Right hindlimb (tissue), 1 donor: ENCODE measurements at regions not wholly inside any gene's neighbourhood (a gene's known extent, or its start where the extent isn't known, plus 50 kb on each side); places are given as distances from the start of the nearest gene placed in this dataset.

Experiments used
- DNase-seq: peaks from one replicate; pipeline ENCODE4 v3.0.0-alpha.2; 2018

GRCh38 chr5:2137444-2138050, 254.8 kb upstream of the IRX4 start:
- DNase-seq, result no peak

GRCh38 chr5:2136728-2137333, 254.1 kb upstream of the IRX4 start:
- no peak for DNase-seq

- DNase-seq, result no peak
Measured at GRCh38 chr5:2135833-2136232, 253.1 kb upstream of the IRX4 start.

GRCh38 chr5:2135354-2135753, 252.6 kb upstream of the IRX4 start:
- DNase-seq, result no peak

- DNase-seq, result no peak
Measured at GRCh38 chr5:2134543-2135292, 252.0 kb upstream of the IRX4 start.

- DNase-seq, result no peak
Measured at GRCh38 chr5:2133936-2134335, 251.2 kb upstream of the IRX4 start.

- DNase-seq, result no peak
Measured at GRCh38 chr5:2133080-2133479, 250.4 kb upstream of the IRX4 start.

GRCh38 chr5:2132497-2132847, 249.7 kb upstream of the IRX4 start:
- no peak for DNase-seq

GRCh38 chr5:2131826-2132496, 249.2 kb upstream of the IRX4 start:
- DNase-seq, result no peak

- DNase-seq, result no peak
Measured at GRCh38 chr5:2131196-2131595, 248.5 kb upstream of the IRX4 start.

- no peak for DNase-seq
Measured at GRCh38 chr5:2130361-2130760, 247.6 kb upstream of the IRX4 start.

- DNase-seq, result no peak
Measured at GRCh38 chr5:2129568-2130272, 247.0 kb upstream of the IRX4 start.

GRCh38 chr5:2128686-2129355, 246.1 kb upstream of the IRX4 start:
- no peak for DNase-seq

- DNase-seq, result no peak
Measured at GRCh38 chr5:2126512-2126911, 243.8 kb upstream of the IRX4 start.

- no peak for DNase-seq
Measured at GRCh38 chr5:2125901-2126265, 243.2 kb upstream of the IRX4 start.

- no peak for DNase-seq
Measured at GRCh38 chr5:2125171-2125900, 242.6 kb upstream of the IRX4 start.

- DNase-seq, result no peak
Measured at GRCh38 chr5:2124434-2125170, 241.9 kb upstream of the IRX4 start.

- DNase-seq, result no peak
Measured at GRCh38 chr5:2123874-2124273, 241.1 kb upstream of the IRX4 start.

- no peak for DNase-seq
Measured at GRCh38 chr5:2120361-2120760, 237.6 kb upstream of the IRX4 start.

GRCh38 chr5:2119573-2119972, 236.8 kb upstream of the IRX4 start:
- DNase-seq, result no peak
